NCI-H510A treated with DMSO at 0.1 percent for 48 hours (cell line): ENCODE measurements at regions not wholly inside any gene's neighbourhood (a gene's known extent, or its start where the extent isn't known, plus 50 kb on each side); places are given as distances from the start of the nearest gene placed in this dataset.
A peak's percentile ranks its signal among the peaks of the same experiment; 100 is the strongest.

Experiments used
- DNase-seq: peaks from one replicate; lab custom pipeline; 2025; lab: John Stamatoyannopoulos, UW

- DNase-seq = no peak
Measured at GRCh38 chr2:46239175-46239846, 57.9 kb upstream of the EPAS1 start.

- no peak for DNase-seq
Measured at GRCh38 chr2:46239847-46240181, 57.4 kb upstream of the EPAS1 start.

- peak; percentile 94 for DNase-seq
Measured at GRCh38 chr2:46241344-46241743, 55.9 kb upstream of the EPAS1 start.

GRCh38 chr2:46245869-46246268, 51.3 kb upstream of the EPAS1 start:
- DNase-seq = no peak

GRCh38 chr2:46246790-46247189, 50.4 kb upstream of the EPAS1 start:
- no peak for DNase-seq
